AG09309 (cell line): ENCODE measurements at regions not wholly inside any gene's neighbourhood (a gene's known extent, or its start where the extent isn't known, plus 50 kb on each side); places are given as distances from the start of the nearest gene placed in this dataset.

Experiments used
- DNase-seq: peaks from one replicate; pipeline ENCODE4 v3.0.0-alpha.2; 2010; ENCODE audit warnings: low read depth
- H3K4me3 ChIP-seq: 2 replicates; pipeline ENCODE4 v1.5.1; 2011; ENCODE audit warnings: mild to moderate bottlenecking, low read depth, low read length, moderate library complexity; ENCODE audit not compliant: control insufficient read depth
- CTCF ChIP-seq: IDR thresholded peaks from 2 replicates; pipeline ENCODE4 v1.5.1; 2011; ENCODE audit warnings: mild to moderate bottlenecking, low read depth, low read length, inconsistent platforms; ENCODE audit not compliant: insufficient read depth, control insufficient read depth; ENCODE audit errors: missing control alignments

- no peak for TF ChIP-seq CTCF
- no peak for DNase-seq
- H3K4me3 ChIP-seq, result no peak overlapping the region
These were observed 61.0 kb downstream of the FOXL1 start for GRCh38 chr16:86639354-86639753.

- no peak for TF ChIP-seq CTCF
- DNase-seq, result no peak
These were observed 62.0 kb downstream of the FOXL1 start for GRCh38 chr16:86640265-86640843.

DNA sequence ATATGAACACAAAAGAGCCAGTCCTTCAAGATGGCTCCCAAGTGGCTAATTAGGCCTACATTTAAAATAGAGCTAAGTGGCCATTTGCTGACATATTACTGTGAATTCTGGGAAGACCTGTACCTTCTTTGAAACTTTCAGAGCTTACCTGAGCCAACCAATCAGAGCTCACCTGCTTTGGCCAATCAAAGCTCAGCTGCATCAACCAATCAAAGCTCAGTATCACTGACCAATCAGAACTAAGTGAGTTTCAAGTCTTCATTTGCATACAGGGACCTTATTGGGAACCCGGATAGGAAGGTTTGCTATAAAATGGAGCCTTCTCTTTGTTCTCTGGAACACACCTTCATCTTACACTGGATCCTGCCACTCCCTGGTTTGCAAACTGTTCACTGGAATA is 63.7 kb downstream of the FOXL1 start:
- H3K4me3 ChIP-seq, result no peak overlapping the region
- no peak for TF ChIP-seq CTCF
- no peak for DNase-seq

More at GRCh38 chr16:86640265-86640843, 62.0 kb downstream of the FOXL1 start:
- no peak overlapping the region for H3K4me3 ChIP-seq

GRCh38 chr16:86643671-86644070 is 65.3 kb downstream of the FOXL1 start:
- no peak overlapping the region for H3K4me3 ChIP-seq
- DNase-seq, result no peak
- TF ChIP-seq CTCF, result no peak

GRCh38 chr16:86647561-86647960 is 69.2 kb downstream of the FOXL1 start:
- H3K4me3 ChIP-seq, result no peak overlapping the region
- no peak for TF ChIP-seq CTCF
- no peak for DNase-seq

DNA sequence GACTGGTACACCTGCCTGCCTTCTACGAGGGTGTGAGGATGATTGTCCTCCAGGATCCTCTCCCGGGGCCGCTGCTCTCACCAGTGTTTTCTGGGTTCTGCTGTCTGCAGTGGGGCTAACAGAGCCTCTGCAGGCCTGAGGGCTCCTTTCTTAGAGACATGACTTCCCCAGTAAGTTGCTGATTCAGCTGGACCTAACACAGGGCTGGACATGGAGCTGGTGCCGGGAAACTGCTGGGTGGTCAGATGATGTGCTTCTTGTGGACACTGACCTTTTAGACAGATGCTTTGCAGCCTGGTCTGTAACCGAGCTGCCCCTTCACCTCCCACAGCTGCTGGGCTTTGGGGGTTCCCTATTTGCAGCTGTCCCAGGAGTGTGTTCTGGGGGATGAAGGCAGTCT is 71.5 kb downstream of the FOXL1 start:
- TF ChIP-seq CTCF, result no peak
- no peak for DNase-seq
- no peak overlapping the region for H3K4me3 ChIP-seq

- DNase-seq, result no peak
- TF ChIP-seq CTCF, result no peak
- no peak overlapping the region for H3K4me3 ChIP-seq
These were observed 72.8 kb downstream of the FOXL1 start for GRCh38 chr16:86651013-86651627.
